HTR-8/SVneo (cell line): ENCODE measurements at regions not wholly inside any gene's neighbourhood (a gene's known extent, or its start where the extent isn't known, plus 50 kb on each side); places are given as distances from the start of the nearest gene placed in this dataset.
A peak's percentile ranks its signal among the peaks of the same experiment; 100 is the strongest.

ENCODE experiments used
- DNase-seq: peaks from one replicate; pipeline ENCODE4 v3.0.0; 2011; ENCODE audit warnings: low spot score, mixed read lengths; ENCODE audit not compliant: insufficient read length
- FAIRE-seq: peaks from 2 replicates; lab custom pipeline; 2011; peaks lifted over from hg19 to GRCh38; lab: Jason Lieb, UNC

- FAIRE-seq (no peak), DNase-seq (no peak)
These were observed 1188.3 kb upstream of the EPHA6 start for GRCh38 chr3:95626107-95626506.

- FAIRE-seq: no peak
- DNase-seq: no peak
These were observed 1187.1 kb upstream of the EPHA6 start for GRCh38 chr3:95627293-95627692.

DNA sequence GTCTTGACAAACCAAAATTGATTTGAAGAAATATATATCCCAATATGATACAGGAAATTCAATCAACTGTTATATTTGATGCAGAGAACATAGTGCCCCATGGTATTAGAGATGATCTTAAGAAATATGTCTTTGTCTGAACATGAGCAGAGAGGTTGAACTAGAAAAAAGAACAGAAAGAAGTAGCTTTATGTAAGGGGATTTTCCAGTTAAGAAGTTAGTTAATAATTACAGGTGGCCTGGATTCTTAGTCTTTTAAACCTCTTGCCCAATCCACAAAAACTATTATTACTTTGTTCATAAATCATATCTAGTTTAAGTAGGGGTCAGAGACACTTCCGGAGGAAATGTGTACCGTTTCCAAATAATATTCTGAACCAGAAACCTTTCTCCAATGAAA lies 1186.7 kb upstream of the EPHA6 start:
- DNase-seq (no peak), FAIRE-seq (no peak)

GRCh38 chr3:95629802-95630201 lies 1184.6 kb upstream of the EPHA6 start:
- DNase-seq: no peak
- no peak for FAIRE-seq

GRCh38 chr3:95645291-95645690 lies 1169.1 kb upstream of the EPHA6 start:
- DNase-seq (no peak), FAIRE-seq (no peak)

GRCh38 chr3:95654570-95655362 lies 1159.6 kb upstream of the EPHA6 start:
- FAIRE-seq (no peak), DNase-seq (no peak)

DNA sequence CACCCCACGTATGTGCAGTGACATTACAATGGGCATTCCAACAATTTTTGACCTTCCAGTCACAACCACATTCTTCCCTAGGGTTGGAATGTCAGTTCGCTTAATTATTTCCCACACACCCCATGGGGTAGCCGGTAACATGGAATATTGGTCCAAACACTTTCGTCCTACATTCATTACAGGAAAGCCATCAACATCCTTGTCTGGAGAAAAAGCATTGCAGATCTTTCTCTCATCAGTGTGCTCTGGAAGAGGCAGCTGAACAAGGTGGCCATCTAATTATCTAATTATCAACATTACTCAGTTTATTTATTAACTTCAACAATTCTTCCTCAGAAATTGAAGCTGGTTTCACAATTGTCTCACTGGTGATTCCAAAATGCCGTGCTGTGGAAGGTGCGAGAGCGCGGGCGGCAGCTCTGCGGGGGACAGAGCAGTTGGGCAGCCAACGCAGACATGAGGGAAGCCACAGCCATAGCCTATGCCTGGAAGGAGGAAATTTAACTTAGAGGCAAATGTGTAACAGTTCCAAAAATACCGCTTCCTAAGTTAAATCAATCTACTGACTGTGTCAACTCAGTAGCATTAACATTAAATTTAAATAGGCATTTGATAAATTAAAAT lies 1158.9 kb upstream of the EPHA6 start:
- DNase-seq: no peak
- FAIRE-seq: peak; percentile 16

GRCh38 chr3:95670765-95671164 lies 1143.6 kb upstream of the EPHA6 start:
- FAIRE-seq: no peak
- no peak for DNase-seq

- DNase-seq (no peak), FAIRE-seq (no peak)
These were observed 1141.2 kb upstream of the EPHA6 start for GRCh38 chr3:95673215-95673614.

DNA sequence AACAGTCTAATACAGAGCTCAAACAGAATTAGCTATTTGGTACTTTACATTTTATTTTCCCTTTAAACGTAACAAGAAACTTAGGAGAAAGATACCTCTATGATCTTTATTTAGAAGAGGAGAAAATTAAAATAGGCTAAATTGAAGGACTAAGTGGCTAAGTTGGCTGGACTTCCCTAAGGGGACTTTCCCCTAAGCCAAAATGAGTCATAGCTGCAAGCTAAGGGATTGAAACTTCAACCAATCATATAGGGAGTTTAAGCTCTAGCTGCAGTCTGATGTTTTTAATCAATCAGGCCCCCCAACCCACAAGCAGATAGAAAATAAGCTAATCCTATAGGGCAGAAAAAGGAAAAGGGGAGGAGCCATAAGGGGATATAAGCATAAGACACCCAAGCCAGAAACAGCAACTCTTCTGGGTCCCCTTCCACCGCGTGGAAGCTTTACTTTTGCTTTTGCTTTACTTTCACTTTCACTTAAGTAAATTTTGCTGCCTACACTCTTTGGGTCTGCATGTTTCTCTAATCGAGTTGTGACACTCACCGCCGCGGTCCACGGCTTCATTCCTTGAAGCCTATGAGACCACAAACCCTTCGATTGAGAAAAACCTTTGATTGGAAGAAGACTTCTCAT lies 1108.5 kb upstream of the EPHA6 start:
- DNase-seq: no peak
- no peak for FAIRE-seq

DNA sequence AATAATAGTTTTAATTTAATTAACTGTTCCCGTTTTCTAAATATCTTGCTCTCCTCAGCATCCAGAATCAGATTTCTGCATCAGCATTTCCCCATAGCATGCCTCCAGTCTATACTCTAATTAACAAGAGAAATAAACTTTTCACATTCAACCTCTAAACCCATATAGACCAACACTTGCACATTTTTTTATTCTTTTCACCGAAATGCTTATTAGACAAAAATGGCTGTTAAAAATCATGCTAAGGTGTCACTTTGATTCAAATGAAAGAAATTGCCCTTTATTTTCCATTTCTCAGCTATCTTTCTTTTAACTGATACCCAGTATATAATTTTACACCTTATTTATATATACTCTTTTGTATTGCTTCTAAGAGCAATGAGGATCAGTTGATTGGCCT lies 1107.1 kb upstream of the EPHA6 start:
- no peak for FAIRE-seq
- DNase-seq: no peak

DNA sequence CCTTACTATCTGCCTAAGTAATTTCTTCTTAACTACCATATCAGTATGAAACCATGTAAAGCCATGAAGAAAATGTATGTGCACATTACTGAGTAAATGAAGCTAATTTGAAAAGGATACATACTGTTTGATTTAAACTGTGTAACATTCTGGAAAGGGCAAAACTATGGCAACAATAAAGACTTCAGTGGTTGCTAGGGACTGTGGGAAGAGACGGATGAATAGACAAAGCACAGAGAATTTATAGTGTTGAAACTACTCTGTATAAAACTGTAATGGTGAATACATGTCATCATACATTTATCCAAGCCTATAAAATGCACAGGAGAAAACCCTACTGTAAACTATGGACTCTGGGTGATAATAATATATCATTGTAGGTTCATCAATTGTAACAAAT lies 1103.7 kb upstream of the EPHA6 start:
- FAIRE-seq: no peak
- no peak for DNase-seq

GRCh38 chr3:95711789-95712188 lies 1102.6 kb upstream of the EPHA6 start:
- DNase-seq (no peak), FAIRE-seq (no peak)

DNA sequence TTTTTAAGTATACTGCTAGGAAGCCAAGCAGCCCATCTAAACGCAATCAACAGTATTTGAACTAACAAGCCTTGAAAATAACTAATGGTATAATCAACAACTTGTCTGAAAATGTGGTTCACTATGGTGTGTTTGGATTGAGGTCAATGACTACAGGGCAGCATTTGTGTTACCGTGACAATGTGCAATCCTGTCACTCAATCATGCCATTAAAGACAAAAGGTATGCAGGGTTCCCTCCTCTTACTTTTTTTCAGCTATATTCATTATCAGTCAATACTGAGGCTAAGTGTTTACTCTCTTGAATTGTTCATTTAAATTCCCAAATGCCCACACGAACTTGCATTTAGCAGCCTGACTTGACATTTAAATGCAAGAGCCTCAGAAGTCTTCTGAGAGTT lies 1099.3 kb upstream of the EPHA6 start:
- no peak for DNase-seq
- FAIRE-seq: no peak

DNA sequence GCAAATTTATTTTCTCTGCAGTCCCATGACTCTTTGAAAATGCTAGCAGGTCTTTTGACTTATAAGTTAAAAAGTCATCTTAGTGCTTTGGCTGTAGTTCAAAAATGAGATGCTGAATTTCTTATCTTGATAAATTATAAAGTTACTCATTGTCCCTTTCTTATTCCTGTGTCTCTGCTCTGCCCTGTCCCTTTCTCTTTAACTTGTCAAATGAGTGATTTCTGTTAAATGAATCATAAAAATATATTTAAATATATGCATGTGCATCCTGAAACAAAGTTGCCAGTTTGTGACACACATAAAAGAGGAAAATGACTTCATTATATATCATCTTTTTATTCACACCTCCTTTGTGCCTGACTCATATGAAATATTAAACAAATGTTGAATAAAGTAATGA lies 1097.3 kb upstream of the EPHA6 start:
- no peak for FAIRE-seq

GRCh38 chr3:95718168-95718567 lies 1096.2 kb upstream of the EPHA6 start:
- DNase-seq (no peak), FAIRE-seq (no peak)

More for the DNA sequence above, 1097.3 kb upstream of the EPHA6 start:
- DNase-seq: no peak

DNA sequence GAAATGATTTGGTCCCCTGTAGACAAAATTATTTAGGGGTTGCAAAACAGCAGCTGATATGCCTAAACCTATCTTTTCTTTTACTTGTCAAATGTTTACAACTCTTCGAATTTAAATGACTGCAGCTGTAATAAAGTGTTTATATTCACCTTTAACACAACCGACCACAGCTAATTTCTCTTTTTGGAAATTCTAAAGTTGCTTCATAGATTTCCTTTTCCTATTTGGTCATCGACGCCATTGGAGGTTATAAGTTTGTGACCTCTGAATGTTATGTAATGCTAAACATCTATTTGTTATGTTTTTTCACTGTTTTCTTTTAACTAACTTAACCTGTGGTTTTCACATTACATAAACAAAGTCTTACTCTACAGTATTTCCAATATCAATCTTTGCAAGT lies 1094.9 kb upstream of the EPHA6 start:
- DNase-seq: no peak
- FAIRE-seq: no peak

DNA sequence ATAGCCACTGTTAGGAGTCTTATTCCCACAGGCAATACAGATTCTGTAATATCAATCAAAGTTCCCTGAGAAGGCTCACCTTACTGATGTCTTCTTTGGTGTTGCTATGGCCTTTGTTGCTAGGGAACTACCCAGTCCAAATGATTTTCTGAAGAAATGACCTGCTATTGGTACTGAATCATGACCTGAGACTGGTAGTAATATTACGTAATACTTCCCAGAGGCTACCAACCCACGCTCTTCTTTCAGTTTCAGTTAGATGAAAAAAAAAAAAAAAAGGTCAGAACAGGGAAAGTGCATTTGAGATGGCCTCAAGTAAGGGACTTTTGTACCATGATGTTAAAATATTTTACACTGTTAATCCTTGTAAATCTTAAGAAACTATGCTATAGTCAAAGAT lies 1092.5 kb upstream of the EPHA6 start:
- FAIRE-seq (no peak), DNase-seq (peak; percentile 11)

GRCh38 chr3:95725770-95726169 lies 1088.6 kb upstream of the EPHA6 start:
- DNase-seq (no peak), FAIRE-seq (no peak)

GRCh38 chr3:95731753-95732152 lies 1082.6 kb upstream of the EPHA6 start:
- FAIRE-seq (no peak), DNase-seq (no peak)

DNA sequence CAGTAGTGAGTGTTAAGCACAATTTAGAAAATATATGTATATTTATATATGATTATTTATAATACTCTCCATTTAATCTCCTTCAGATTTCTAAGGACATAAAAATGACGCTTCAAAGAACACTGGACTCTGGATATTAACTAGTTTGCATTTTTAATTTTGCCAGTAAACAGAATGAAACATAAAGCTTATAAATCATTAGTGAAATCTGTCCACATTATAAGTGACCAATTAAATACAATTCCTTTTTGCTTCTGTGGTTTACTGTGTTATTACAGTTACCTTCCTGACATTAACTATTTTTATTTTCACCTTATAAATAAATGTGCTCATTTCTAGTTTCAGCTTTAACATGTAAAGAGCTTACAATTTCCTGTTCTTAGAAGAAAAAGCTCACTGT lies 1081.1 kb upstream of the EPHA6 start:
- no peak for FAIRE-seq

More for the DNA sequence above, 1081.1 kb upstream of the EPHA6 start:
- no peak for DNase-seq
